GM23338 (cell line): ENCODE measurements at regions not wholly inside any gene's neighbourhood (a gene's known extent, or its start where the extent isn't known, plus 50 kb on each side); places are given as distances from the start of the nearest gene placed in this dataset.

Source experiments
- ATAC-seq: fragments of 200-7000 bp; cut with Tn5 transposase; 3 replicates; pipeline ENCODE4 v1.9.1; 2020
- DNase-seq: peaks from one replicate; pipeline ENCODE4 v3.0.0-alpha.2; 2015; ENCODE audit warnings: low spot score
- H2AFZ ChIP-seq: fragments of 200-600 bp; sonication (generic); 2 replicates; pipeline ENCODE4 v1.8.0; 2016; ENCODE audit warnings: antibody characterized with exemption, mild to moderate bottlenecking, moderate library complexity
- H3F3A ChIP-seq: fragments of 200-600 bp; sonication (generic); replicated peaks from 2 replicates; pipeline ENCODE4 v1.8.0; 2017; ENCODE audit warnings: antibody characterized with exemption, mixed run types, low read depth
- H3K27ac ChIP-seq: fragments of 200-600 bp; sonication (generic); 2 replicates; pipeline ENCODE4 v1.6.1; 2016; ENCODE audit warnings: low read depth
- H3K27me3 ChIP-seq: fragments of 200-600 bp; sonication (generic); 2 replicates; pipeline ENCODE4 v1.8.0; 2016; ENCODE audit warnings: mild to moderate bottlenecking, mixed run types, moderate library complexity; ENCODE audit not compliant: insufficient read depth
- H3K36me3 ChIP-seq: fragments of 200-600 bp; sonication (generic); 2 replicates; pipeline ENCODE4 v1.8.0; 2016; ENCODE audit warnings: mild to moderate bottlenecking; ENCODE audit not compliant: insufficient read depth
- H3K4me1 ChIP-seq: fragments of 200-600 bp; sonication (generic); 2 replicates; pipeline ENCODE4 v1.8.0; 2016; ENCODE audit warnings: mild to moderate bottlenecking, moderate library complexity; ENCODE audit not compliant: insufficient read depth
- H3K4me2 ChIP-seq: fragments of 200-600 bp; sonication (generic); 2 replicates; pipeline ENCODE4 v1.7.1; 2017; ENCODE audit warnings: mixed run types
- H3K4me3 ChIP-seq: fragments of 200-600 bp; sonication (generic); 2 replicates; pipeline ENCODE4 v1.6.1; 2016; ENCODE audit warnings: mixed run types
- H3K79me2 ChIP-seq: fragments of 200-600 bp; sonication (generic); replicated peaks from 2 replicates; pipeline ENCODE4 v1.8.0; 2017; ENCODE audit warnings: mild to moderate bottlenecking; ENCODE audit not compliant: insufficient read depth
- H3K9me2 ChIP-seq: fragments of 200-600 bp; sonication (generic); 2 replicates; pipeline ENCODE4 v1.8.0; 2017; ENCODE audit not compliant: insufficient read depth
- H4K20me1 ChIP-seq: fragments of 200-600 bp; sonication (generic); replicated peaks from 2 replicates; pipeline ENCODE4 v1.8.0; 2017; ENCODE audit warnings: mild to moderate bottlenecking; ENCODE audit not compliant: insufficient read depth
- H3K27ac Mint-ChIP-seq: 2 replicates; pipeline ENCODE4 v1.8.0; 2020; ENCODE audit warnings: inconsistent platforms, mild to moderate bottlenecking, moderate library complexity, mixed read lengths
- H3K27me3 Mint-ChIP-seq: 3 replicates; pipeline ENCODE4 v1.8.0; 2022; ENCODE audit warnings: low read depth, mild to moderate bottlenecking, moderate library complexity, mixed read lengths, inconsistent platforms; ENCODE audit not compliant: insufficient read depth, poor library complexity
- H3K36me3 Mint-ChIP-seq: 3 replicates; pipeline ENCODE4 v1.8.0; 2021; ENCODE audit warnings: low read depth, mild to moderate bottlenecking, inconsistent platforms, moderate library complexity, mixed read lengths
- H3K4me1 Mint-ChIP-seq: 3 replicates; pipeline ENCODE4 v1.8.0; 2020; ENCODE audit warnings: mild to moderate bottlenecking, inconsistent platforms, mixed read lengths
- H3K4me3 Mint-ChIP-seq: 3 replicates; pipeline ENCODE4 v1.8.0; 2021; ENCODE audit warnings: moderate library complexity, mild to moderate bottlenecking, inconsistent platforms, mixed read lengths
- H3K9me3 Mint-ChIP-seq: 3 replicates; pipeline ENCODE4 v1.8.0; 2020; ENCODE audit warnings: moderate library complexity, mild to moderate bottlenecking, inconsistent platforms, mixed read lengths
- EZH2 ChIP-seq: fragments of 200-600 bp; sonication (generic); IDR thresholded peaks from one replicate; pipeline ENCODE4 v1.8.0; 2017; ENCODE audit warnings: antibody characterized with exemption, mild to moderate bottlenecking, low read depth; ENCODE audit not compliant: unreplicated experiment
- EZH2phosphoT487 ChIP-seq: fragments of 200-600 bp; sonication (generic); IDR thresholded peaks from one replicate; pipeline ENCODE4 v1.8.1; 2018; ENCODE audit warnings: antibody characterized with exemption; ENCODE audit not compliant: unreplicated experiment
- JUNB ChIP-seq: IDR thresholded peaks from one replicate; pipeline ENCODE4 v1.6.1; 2016; ENCODE audit warnings: antibody characterized with exemption; ENCODE audit not compliant: unreplicated experiment
- NANOG ChIP-seq: IDR thresholded peaks from 2 replicates; pipeline ENCODE4 v1.6.1; 2016; ENCODE audit warnings: antibody characterized with exemption, borderline replicate concordance
- POLR2AphosphoS5 ChIP-seq: IDR thresholded peaks from 2 replicates; pipeline ENCODE4 v1.6.1; 2016; ENCODE audit warnings: antibody characterized with exemption, low read depth
- STAT1 ChIP-seq: IDR thresholded peaks from one replicate; pipeline ENCODE4 v1.6.1; 2016; ENCODE audit warnings: antibody characterized with exemption; ENCODE audit not compliant: unreplicated experiment
- ZNF114 ChIP-seq: fragments of 250-450 bp; sonication (Bioruptor Pico); IDR thresholded peaks from 2 replicates; pipeline ENCODE4 v1.5.0; 2020; ENCODE audit warnings: mild to moderate bottlenecking, moderate library complexity
- ZNF331 ChIP-seq: fragments of 250-450 bp; sonication (Bioruptor Pico); IDR thresholded peaks from 2 replicates; pipeline ENCODE4 v1.5.0; 2020; ENCODE audit warnings: low read depth, mild to moderate bottlenecking, moderate library complexity
- TF ChIP-seq, protein P1 (sequence below): fragments of 250-450 bp; sonication (Bioruptor Pico); IDR thresholded peaks from 2 replicates; pipeline ENCODE4 v1.5.0; 2020; ENCODE audit warnings: mild to moderate bottlenecking, moderate library complexity
- TF ChIP-seq, protein P2 (sequence below): IDR thresholded peaks from 2 replicates; pipeline ENCODE4 v1.6.1; 2016; ENCODE audit warnings: antibody characterized with exemption
- TF ChIP-seq, protein P3 (sequence below), 2 experiments: fragments of 200-600 bp in 1 of 2; sonication (generic) in 1 of 2; conservative IDR thresholded peaks; 2 replicates each; pipeline versions ENCODE4 v1.5.1 to v1.6.1; 2016 to 2017; ENCODE audit warnings: antibody characterized with exemption in 2 of 2, low read depth in 2 of 2, mild to moderate bottlenecking in 2 of 2, moderate library complexity in 1 of 2
- TF ChIP-seq, protein P4 (sequence below): IDR thresholded peaks from one replicate; pipeline ENCODE4 v1.6.1; 2018; ENCODE audit warnings: antibody characterized with exemption; ENCODE audit not compliant: unreplicated experiment

GRCh38 chr5:106189121-106189809, 1481.5 kb downstream of the EFNA5 start (continued):
- TF ChIP-seq, protein P1, sequence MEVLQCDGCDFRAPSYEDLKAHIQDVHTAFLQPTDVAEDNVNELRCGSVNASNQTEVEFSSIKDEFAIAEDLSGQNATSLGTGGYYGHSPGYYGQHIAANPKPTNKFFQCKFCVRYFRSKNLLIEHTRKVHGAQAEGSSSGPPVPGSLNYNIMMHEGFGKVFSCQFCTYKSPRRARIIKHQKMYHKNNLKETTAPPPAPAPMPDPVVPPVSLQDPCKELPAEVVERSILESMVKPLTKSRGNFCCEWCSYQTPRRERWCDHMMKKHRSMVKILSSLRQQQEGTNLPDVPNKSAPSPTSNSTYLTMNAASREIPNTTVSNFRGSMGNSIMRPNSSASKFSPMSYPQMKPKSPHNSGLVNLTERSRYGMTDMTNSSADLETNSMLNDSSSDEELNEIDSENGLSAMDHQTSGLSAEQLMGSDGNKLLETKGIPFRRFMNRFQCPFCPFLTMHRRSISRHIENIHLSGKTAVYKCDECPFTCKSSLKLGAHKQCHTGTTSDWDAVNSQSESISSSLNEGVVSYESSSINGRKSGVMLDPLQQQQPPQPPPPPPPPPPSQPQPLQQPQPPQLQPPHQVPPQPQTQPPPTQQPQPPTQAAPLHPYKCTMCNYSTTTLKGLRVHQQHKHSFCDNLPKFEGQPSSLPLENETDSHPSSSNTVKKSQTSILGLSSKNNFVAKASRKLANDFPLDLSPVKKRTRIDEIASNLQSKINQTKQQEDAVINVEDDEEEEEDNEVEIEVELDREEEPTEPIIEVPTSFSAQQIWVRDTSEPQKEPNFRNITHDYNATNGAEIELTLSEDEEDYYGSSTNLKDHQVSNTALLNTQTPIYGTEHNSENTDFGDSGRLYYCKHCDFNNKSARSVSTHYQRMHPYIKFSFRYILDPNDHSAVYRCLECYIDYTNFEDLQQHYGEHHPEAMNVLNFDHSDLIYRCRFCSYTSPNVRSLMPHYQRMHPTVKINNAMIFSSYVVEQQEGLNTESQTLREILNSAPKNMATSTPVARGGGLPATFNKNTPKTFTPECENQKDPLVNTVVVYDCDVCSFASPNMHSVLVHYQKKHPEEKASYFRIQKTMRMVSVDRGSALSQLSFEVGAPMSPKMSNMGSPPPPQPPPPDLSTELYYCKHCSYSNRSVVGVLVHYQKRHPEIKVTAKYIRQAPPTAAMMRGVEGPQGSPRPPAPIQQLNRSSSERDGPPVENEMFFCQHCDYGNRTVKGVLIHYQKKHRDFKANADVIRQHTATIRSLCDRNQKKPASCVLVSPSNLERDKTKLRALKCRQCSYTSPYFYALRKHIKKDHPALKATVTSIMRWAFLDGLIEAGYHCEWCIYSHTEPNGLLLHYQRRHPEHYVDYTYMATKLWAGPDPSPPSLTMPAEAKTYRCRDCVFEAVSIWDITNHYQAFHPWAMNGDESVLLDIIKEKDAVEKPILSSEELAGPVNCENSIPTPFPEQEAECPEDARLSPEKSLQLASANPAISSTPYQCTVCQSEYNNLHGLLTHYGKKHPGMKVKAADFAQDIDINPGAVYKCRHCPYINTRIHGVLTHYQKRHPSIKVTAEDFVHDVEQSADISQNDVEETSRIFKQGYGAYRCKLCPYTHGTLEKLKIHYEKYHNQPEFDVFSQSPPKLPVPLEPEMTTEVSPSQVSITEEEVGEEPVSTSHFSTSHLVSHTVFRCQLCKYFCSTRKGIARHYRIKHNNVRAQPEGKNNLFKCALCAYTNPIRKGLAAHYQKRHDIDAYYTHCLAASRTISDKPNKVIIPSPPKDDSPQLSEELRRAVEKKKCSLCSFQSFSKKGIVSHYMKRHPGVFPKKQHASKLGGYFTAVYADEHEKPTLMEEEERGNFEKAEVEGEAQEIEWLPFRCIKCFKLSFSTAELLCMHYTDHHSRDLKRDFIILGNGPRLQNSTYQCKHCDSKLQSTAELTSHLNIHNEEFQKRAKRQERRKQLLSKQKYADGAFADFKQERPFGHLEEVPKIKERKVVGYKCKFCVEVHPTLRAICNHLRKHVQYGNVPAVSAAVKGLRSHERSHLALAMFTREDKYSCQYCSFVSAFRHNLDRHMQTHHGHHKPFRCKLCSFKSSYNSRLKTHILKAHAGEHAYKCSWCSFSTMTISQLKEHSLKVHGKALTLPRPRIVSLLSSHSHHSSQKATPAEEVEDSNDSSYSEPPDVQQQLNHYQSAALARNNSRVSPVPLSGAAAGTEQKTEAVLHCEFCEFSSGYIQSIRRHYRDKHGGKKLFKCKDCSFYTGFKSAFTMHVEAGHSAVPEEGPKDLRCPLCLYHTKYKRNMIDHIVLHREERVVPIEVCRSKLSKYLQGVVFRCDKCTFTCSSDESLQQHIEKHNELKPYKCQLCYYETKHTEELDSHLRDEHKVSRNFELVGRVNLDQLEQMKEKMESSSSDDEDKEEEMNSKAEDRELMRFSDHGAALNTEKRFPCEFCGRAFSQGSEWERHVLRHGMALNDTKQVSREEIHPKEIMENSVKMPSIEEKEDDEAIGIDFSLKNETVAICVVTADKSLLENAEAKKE: no peak
- TF ChIP-seq, protein P2, sequence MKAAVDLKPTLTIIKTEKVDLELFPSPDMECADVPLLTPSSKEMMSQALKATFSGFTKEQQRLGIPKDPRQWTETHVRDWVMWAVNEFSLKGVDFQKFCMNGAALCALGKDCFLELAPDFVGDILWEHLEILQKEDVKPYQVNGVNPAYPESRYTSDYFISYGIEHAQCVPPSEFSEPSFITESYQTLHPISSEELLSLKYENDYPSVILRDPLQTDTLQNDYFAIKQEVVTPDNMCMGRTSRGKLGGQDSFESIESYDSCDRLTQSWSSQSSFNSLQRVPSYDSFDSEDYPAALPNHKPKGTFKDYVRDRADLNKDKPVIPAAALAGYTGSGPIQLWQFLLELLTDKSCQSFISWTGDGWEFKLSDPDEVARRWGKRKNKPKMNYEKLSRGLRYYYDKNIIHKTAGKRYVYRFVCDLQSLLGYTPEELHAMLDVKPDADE: no peak

- no peaks in the 10 kb centered on the region; the same call in 2 of the 3 replicates for H3K9me3 Mint-ChIP-seq
- Histone ChIP-seq H3K4me1 (no peaks in the 10 kb centered on the region), H3K27me3 (no peaks in the 10 kb centered on the region), H3K27ac (no peak overlapping the region), H3K36me3 (no peaks in the 10 kb centered on the region), H3K9me2 (no peaks in the 10 kb centered on the region), H2AFZ (no peak overlapping the region), H3F3A (no peaks in the 10 kb centered on the region), H3K79me2 (no peaks in the 10 kb centered on the region), H3K4me2 (no peak overlapping the region), H4K20me1 (no peaks in the 10 kb centered on the region), H3K4me3 (no peak overlapping the region)
- H3K27ac Mint-ChIP-seq: no peak overlapping the region
- ATAC-seq: no peak
- no peak for DNase-seq
- H3K27me3 Mint-ChIP-seq: no peaks in the 10 kb centered on the region
- TF ChIP-seq, protein P3, sequence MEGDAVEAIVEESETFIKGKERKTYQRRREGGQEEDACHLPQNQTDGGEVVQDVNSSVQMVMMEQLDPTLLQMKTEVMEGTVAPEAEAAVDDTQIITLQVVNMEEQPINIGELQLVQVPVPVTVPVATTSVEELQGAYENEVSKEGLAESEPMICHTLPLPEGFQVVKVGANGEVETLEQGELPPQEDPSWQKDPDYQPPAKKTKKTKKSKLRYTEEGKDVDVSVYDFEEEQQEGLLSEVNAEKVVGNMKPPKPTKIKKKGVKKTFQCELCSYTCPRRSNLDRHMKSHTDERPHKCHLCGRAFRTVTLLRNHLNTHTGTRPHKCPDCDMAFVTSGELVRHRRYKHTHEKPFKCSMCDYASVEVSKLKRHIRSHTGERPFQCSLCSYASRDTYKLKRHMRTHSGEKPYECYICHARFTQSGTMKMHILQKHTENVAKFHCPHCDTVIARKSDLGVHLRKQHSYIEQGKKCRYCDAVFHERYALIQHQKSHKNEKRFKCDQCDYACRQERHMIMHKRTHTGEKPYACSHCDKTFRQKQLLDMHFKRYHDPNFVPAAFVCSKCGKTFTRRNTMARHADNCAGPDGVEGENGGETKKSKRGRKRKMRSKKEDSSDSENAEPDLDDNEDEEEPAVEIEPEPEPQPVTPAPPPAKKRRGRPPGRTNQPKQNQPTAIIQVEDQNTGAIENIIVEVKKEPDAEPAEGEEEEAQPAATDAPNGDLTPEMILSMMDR (conservative IDR thresholded peaks at IDR 0.05; ENCODE audit: low read depth in 2 of 2): no peak
- TF ChIP-seq POLR2AphosphoS5 (no peak), STAT1 (no peak), ZNF331 (CRISPR knock-in tag) (no peak), EZH2phosphoT487 (no peak), EZH2 (no peak), NANOG (no peak), JUNB (no peak), ZNF114 (no peak)
- TF ChIP-seq, protein P4, sequence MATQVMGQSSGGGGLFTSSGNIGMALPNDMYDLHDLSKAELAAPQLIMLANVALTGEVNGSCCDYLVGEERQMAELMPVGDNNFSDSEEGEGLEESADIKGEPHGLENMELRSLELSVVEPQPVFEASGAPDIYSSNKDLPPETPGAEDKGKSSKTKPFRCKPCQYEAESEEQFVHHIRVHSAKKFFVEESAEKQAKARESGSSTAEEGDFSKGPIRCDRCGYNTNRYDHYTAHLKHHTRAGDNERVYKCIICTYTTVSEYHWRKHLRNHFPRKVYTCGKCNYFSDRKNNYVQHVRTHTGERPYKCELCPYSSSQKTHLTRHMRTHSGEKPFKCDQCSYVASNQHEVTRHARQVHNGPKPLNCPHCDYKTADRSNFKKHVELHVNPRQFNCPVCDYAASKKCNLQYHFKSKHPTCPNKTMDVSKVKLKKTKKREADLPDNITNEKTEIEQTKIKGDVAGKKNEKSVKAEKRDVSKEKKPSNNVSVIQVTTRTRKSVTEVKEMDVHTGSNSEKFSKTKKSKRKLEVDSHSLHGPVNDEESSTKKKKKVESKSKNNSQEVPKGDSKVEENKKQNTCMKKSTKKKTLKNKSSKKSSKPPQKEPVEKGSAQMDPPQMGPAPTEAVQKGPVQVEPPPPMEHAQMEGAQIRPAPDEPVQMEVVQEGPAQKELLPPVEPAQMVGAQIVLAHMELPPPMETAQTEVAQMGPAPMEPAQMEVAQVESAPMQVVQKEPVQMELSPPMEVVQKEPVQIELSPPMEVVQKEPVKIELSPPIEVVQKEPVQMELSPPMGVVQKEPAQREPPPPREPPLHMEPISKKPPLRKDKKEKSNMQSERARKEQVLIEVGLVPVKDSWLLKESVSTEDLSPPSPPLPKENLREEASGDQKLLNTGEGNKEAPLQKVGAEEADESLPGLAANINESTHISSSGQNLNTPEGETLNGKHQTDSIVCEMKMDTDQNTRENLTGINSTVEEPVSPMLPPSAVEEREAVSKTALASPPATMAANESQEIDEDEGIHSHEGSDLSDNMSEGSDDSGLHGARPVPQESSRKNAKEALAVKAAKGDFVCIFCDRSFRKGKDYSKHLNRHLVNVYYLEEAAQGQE: no peak
- no peaks in the 10 kb centered on the region for H3K4me1 Mint-ChIP-seq
- H3K36me3 Mint-ChIP-seq: no peaks in the 10 kb centered on the region
- no peak overlapping the region for H3K4me3 Mint-ChIP-seq
Observed at GRCh38 chr5:106185661-106186081, 1485.1 kb downstream of the EFNA5 start.
